IPS-20b (cell line): ENCODE measurements at regions not wholly inside any gene's neighbourhood (a gene's known extent, or its start where the extent isn't known, plus 50 kb on each side); places are given as distances from the start of the nearest gene placed in this dataset.

Experiments
- H3K27ac ChIP-seq: one replicate; pipeline ENCODE4 v1.5.1; 2013; ENCODE audit warnings: low read length
- H3K27me3 ChIP-seq: 2 replicates; pipeline ENCODE4 v1.6.1; 2013; ENCODE audit warnings: mild to moderate bottlenecking, low read length, inconsistent platforms; ENCODE audit not compliant: insufficient read depth
- H3K36me3 ChIP-seq: 2 replicates; pipeline ENCODE4 v1.6.1; 2013; ENCODE audit warnings: low read depth, mild to moderate bottlenecking, inconsistent platforms, low read length, moderate library complexity; ENCODE audit not compliant: insufficient read depth
- H3K4me1 ChIP-seq: 2 replicates; pipeline ENCODE4 v1.6.1; 2013; ENCODE audit warnings: mild to moderate bottlenecking, control low read depth, inconsistent platforms, low read length, moderate library complexity; ENCODE audit not compliant: insufficient read depth
- H3K4me3 ChIP-seq: 2 replicates; pipeline ENCODE4 v1.5.1; 2013; ENCODE audit warnings: mild to moderate bottlenecking, low read length, inconsistent platforms
- H3K9ac ChIP-seq: 2 replicates; pipeline ENCODE4 v1.6.1; 2013; ENCODE audit warnings: low read depth, mild to moderate bottlenecking, inconsistent platforms, low read length, moderate library complexity
- H3K9me3 ChIP-seq: 2 replicates; pipeline ENCODE4 v1.6.1; 2013; ENCODE audit warnings: mild to moderate bottlenecking, low read depth, low read length, inconsistent platforms; ENCODE audit not compliant: insufficient read depth

- no peaks in the 10 kb centered on the region for H3K4me1 ChIP-seq
Observed at GRCh38 chr20:50399917-50400704, 110.1 kb upstream of the PTPN1 start.

GRCh38 chr20:50400705-50401586 is 109.2 kb upstream of the PTPN1 start:
- Histone ChIP-seq H3K36me3 (no peaks in the 10 kb centered on the region), H3K27ac (no peak overlapping the region), H3K27me3 (no peaks in the 10 kb centered on the region), H3K9me3 (no peaks in the 10 kb centered on the region), H3K4me1 (no peaks in the 10 kb centered on the region), H3K9ac (no peak overlapping the region), H3K4me3 (no peak overlapping the region)

More at GRCh38 chr20:50399917-50400704, 110.1 kb upstream of the PTPN1 start:
- no peak overlapping the region for H3K27ac ChIP-seq
- H3K36me3 ChIP-seq, result no peaks in the 10 kb centered on the region
- H3K9me3 ChIP-seq, result no peaks in the 10 kb centered on the region
- no peaks in the 10 kb centered on the region for H3K27me3 ChIP-seq
- no peak overlapping the region for H3K9ac ChIP-seq
- H3K4me3 ChIP-seq, result no peak overlapping the region

DNA sequence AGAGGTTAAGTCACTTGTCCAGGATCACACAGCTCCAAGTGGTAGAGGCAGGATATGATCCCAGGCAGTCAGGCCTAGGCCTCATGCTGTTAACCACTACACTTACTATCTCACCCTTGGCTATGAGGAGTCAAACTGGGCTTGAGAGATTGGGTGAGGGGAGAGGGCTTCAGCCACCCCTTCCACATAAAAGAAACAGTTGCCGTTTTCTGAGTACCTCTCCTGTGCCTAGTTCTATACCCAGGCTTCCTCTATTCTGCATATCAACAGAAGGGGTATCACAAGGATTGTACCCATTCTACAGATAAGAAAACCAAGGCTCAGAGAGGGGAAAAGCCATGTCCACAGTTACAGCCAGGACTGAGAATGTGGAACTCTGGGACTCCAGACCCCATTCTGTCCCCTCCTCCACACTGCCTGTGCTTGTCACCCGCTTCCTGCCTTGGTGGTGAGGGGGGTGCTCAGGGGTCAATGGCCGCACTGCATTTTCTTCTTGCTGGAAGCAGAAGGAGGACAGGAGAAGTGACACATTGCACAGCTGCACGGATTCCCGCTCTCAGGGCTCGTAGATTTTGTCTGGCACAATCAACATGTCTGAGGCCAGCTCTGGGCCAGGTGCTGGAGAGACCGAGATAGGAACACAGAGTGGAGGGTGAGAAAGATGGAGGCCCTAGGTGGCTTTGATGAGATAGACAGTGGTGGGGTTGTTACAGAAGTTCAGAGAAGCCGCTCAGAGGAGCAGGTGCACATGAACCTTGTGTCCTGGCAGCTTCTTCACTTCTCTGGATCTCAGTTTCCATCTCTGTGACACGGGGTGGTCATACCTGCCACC is 108.4 kb upstream of the PTPN1 start:
- H3K9me3 ChIP-seq, result no peaks in the 10 kb centered on the region
- no peaks in the 10 kb centered on the region for H3K4me1 ChIP-seq
- no peak overlapping the region for H3K4me3 ChIP-seq
- H3K36me3 ChIP-seq, result no peaks in the 10 kb centered on the region
- H3K27me3 ChIP-seq, result no peaks in the 10 kb centered on the region
- no peak overlapping the region for H3K27ac ChIP-seq
- no peak overlapping the region for H3K9ac ChIP-seq

- no peak overlapping the region for H3K9ac ChIP-seq
- H3K4me3 ChIP-seq, result no peak overlapping the region
- H3K36me3 ChIP-seq, result no peaks in the 10 kb centered on the region
- no peaks in the 10 kb centered on the region for H3K9me3 ChIP-seq
- H3K27ac ChIP-seq, result no peak overlapping the region
- H3K27me3 ChIP-seq, result no peaks in the 10 kb centered on the region
- no peaks in the 10 kb centered on the region for H3K4me1 ChIP-seq
Observed at GRCh38 chr20:50403565-50404418, 106.4 kb upstream of the PTPN1 start.

- H3K27ac ChIP-seq, result no peak overlapping the region
- no peaks in the 10 kb centered on the region for H3K27me3 ChIP-seq
- H3K9ac ChIP-seq, result no peak overlapping the region
- H3K4me1 ChIP-seq, result no peaks in the 10 kb centered on the region
- no peaks in the 10 kb centered on the region for H3K36me3 ChIP-seq
- H3K4me3 ChIP-seq, result no peak overlapping the region
- no peaks in the 10 kb centered on the region for H3K9me3 ChIP-seq
Observed at GRCh38 chr20:50404419-50405234, 105.6 kb upstream of the PTPN1 start.

- no peak overlapping the region for H3K9ac ChIP-seq
- H3K36me3 ChIP-seq, result no peaks in the 10 kb centered on the region
- no peak overlapping the region for H3K4me3 ChIP-seq
- H3K27ac ChIP-seq, result no peak overlapping the region
- no peaks in the 10 kb centered on the region for H3K27me3 ChIP-seq
- H3K4me1 ChIP-seq, result no peaks in the 10 kb centered on the region
- H3K9me3 ChIP-seq, result no peaks in the 10 kb centered on the region
Observed at GRCh38 chr20:50405235-50405914, 104.8 kb upstream of the PTPN1 start.

GRCh38 chr20:50405915-50406609 is 104.1 kb upstream of the PTPN1 start:
- Histone ChIP-seq H3K27me3 (no peaks in the 10 kb centered on the region), H3K36me3 (no peaks in the 10 kb centered on the region), H3K9ac (no peak overlapping the region), H3K4me3 (no peak overlapping the region), H3K9me3 (no peaks in the 10 kb centered on the region), H3K4me1 (no peaks in the 10 kb centered on the region), H3K27ac (no peak overlapping the region)

DNA sequence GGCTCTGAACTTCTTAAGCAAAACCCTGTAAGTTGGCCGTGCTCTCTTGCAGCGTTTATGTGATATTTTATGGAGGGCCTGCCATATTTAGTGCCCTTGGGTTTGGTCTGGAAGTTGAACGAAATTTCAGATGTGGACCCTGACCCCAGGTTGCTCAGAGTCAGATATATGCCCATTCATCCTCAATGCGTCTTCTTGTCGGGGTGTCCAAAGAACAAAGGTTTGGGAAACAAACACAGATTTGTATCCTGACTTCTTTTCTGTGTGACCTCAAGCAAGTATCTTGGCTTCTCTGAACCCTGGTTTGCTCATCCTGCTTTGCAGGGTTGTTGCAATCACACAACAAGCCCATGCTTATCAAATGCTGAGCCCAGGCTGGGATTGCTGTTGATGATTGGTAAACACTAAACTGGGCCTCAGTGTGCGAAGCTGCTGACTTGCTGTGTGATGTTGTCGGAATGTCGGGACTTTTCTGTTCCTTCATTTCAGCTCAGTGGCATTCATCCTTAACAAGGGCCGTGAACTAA is 103.5 kb upstream of the PTPN1 start:
- no peak overlapping the region for H3K9ac ChIP-seq
- H3K27me3 ChIP-seq, result no peaks in the 10 kb centered on the region
- H3K4me1 ChIP-seq, result no peaks in the 10 kb centered on the region
- no peak overlapping the region for H3K4me3 ChIP-seq
- H3K36me3 ChIP-seq, result no peaks in the 10 kb centered on the region
- H3K27ac ChIP-seq, result no peak overlapping the region
- H3K9me3 ChIP-seq, result no peaks in the 10 kb centered on the region

DNA sequence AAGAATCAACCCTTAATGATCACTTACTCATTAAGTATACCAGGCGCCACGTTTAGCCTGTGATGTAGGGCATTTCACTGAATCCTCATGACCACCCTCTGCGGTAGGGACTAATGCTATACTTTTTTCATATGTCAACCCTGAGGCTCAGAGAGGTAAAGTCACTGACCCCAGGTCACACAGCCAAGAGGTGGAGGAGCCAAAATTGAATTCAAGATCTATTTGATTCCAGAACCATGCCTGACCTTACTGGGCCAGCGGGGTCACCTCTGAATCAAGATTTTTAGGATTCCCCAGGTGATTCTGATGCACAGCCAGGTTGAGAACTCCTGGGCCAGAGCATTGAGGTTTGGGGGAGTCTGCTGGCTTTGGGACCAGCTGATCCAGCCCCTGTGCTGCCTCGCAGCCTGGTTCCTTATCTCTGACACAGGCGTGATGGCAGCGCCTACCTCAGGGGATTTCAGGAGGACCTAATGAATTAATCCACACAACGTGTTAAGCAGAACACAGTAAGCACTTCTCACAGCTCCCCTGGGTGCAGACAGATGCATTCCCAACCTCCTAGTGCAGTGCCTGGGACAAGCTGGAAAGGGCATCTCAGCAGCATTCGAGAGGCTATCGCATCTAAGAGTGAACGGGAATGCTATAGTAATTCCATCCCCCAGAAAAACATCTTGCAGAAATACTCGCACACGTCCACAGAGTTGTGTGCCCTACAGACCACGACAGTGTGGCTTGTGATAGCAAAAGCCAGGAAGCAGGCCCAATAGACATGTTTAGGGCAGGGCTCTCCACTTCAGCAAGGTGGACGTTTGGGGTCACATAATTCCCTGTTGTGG is 101.4 kb upstream of the PTPN1 start:
- no peak overlapping the region for H3K4me3 ChIP-seq
- H3K9me3 ChIP-seq, result 0 out of 2 replicates have a peak, but pooled peaks cover 2% of the 10 kb centered on the region
- H3K4me1 ChIP-seq, result peaks cover 12% of the 10 kb centered on the region
- no peaks in the 10 kb centered on the region for H3K27me3 ChIP-seq
- H3K36me3 ChIP-seq, result no peaks in the 10 kb centered on the region
- no peak overlapping the region for H3K27ac ChIP-seq
- no peak overlapping the region for H3K9ac ChIP-seq
